ENCODE measurements at regions not wholly inside any gene's neighbourhood (a gene's known extent, or its start where the extent isn't known, plus 50 kb on each side); places are given as distances from the start of the nearest gene placed in this dataset.
"Not testable (repeated sequence)": the region's sequence is repeated elsewhere in the genome, so short reads cannot be mapped to it uniquely, and the experiment has no call there.

- peaks cover 23% of the 10 kb centered on the region for H3K9me3 Mint-ChIP-seq (ENCODE audit: low read depth)
- H3K27me3 Mint-ChIP-seq, result no peaks in the 10 kb centered on the region
- no peak for DNase-seq (ENCODE audit: low spot score, unreplicated experiment)
- TF ChIP-seq CTCF (IDR thresholded peaks at IDR 0.05; ENCODE audit: unreplicated experiment), result no peak
- H3K4me3 Mint-ChIP-seq (ENCODE audit: low read depth), result no peak overlapping the region
- H3K27ac Mint-ChIP-seq, result no peak overlapping the region
- H3K4me1 Mint-ChIP-seq (ENCODE audit: low read depth), result no peaks in the 10 kb centered on the region
- H3K36me3 Mint-ChIP-seq (ENCODE audit: insufficient read depth), result peaks cover 10% of the 10 kb centered on the region
Observed at GRCh38 chr9:65405253-65405652, 120.2 kb upstream of the FOXD4L5 start.

- H3K36me3 Mint-ChIP-seq (ENCODE audit: insufficient read depth), result peaks cover 8% of the 10 kb centered on the region
- peaks cover 17% of the 10 kb centered on the region for H3K9me3 Mint-ChIP-seq (ENCODE audit: low read depth)
- H3K4me3 Mint-ChIP-seq (ENCODE audit: low read depth), result no peak overlapping the region
- H3K27ac Mint-ChIP-seq, result no peak overlapping the region
- TF ChIP-seq CTCF (IDR thresholded peaks at IDR 0.05; ENCODE audit: unreplicated experiment), result no peak
- DNase-seq (ENCODE audit: low spot score, unreplicated experiment), result no peak
- H3K27me3 Mint-ChIP-seq, result no peaks in the 10 kb centered on the region
- no peaks in the 10 kb centered on the region for H3K4me1 Mint-ChIP-seq (ENCODE audit: low read depth)
Observed at GRCh38 chr9:65404232-65405006, 119.4 kb upstream of the FOXD4L5 start.

- no peaks in the 10 kb centered on the region for H3K4me1 Mint-ChIP-seq (ENCODE audit: low read depth)
- H3K27ac Mint-ChIP-seq, result no peak overlapping the region
- H3K36me3 Mint-ChIP-seq (ENCODE audit: insufficient read depth), result peaks cover 8% of the 10 kb centered on the region
- H3K9me3 Mint-ChIP-seq (ENCODE audit: low read depth), result peaks cover 18% of the 10 kb centered on the region
- H3K27me3 Mint-ChIP-seq, result no peaks in the 10 kb centered on the region
- TF ChIP-seq CTCF (IDR thresholded peaks at IDR 0.05; ENCODE audit: unreplicated experiment), result no peak
- H3K4me3 Mint-ChIP-seq (ENCODE audit: low read depth), result no peak overlapping the region
- DNase-seq (ENCODE audit: low spot score, unreplicated experiment), result no peak
Observed at GRCh38 chr9:65403721-65404120, 118.7 kb upstream of the FOXD4L5 start.

GRCh38 chr9:65403072-65403471 lies 118.1 kb upstream of the FOXD4L5 start:
- not testable (repeated sequence) for DNase-seq (ENCODE audit: low spot score, unreplicated experiment); H3K36me3 Mint-ChIP-seq (ENCODE audit: insufficient read depth); H3K4me3 Mint-ChIP-seq (ENCODE audit: low read depth); H3K27ac Mint-ChIP-seq; H3K4me1 Mint-ChIP-seq (ENCODE audit: low read depth); H3K27me3 Mint-ChIP-seq
- peaks cover 17% of the 10 kb centered on the region for H3K9me3 Mint-ChIP-seq (ENCODE audit: low read depth)

GRCh38 chr9:65402206-65402870 lies 117.3 kb upstream of the FOXD4L5 start:
- not testable (repeated sequence) for H3K27ac Mint-ChIP-seq; H3K36me3 Mint-ChIP-seq (ENCODE audit: insufficient read depth); H3K27me3 Mint-ChIP-seq; H3K4me1 Mint-ChIP-seq (ENCODE audit: low read depth); DNase-seq (ENCODE audit: low spot score, unreplicated experiment); H3K4me3 Mint-ChIP-seq (ENCODE audit: low read depth)
- H3K9me3 Mint-ChIP-seq (ENCODE audit: low read depth), result peaks cover 15% of the 10 kb centered on the region

GRCh38 chr9:65401456-65402045 lies 116.5 kb upstream of the FOXD4L5 start:
- H3K4me1 Mint-ChIP-seq (ENCODE audit: low read depth); H3K36me3 Mint-ChIP-seq (ENCODE audit: insufficient read depth); H3K4me3 Mint-ChIP-seq (ENCODE audit: low read depth); DNase-seq (ENCODE audit: low spot score, unreplicated experiment); H3K27ac Mint-ChIP-seq; H3K27me3 Mint-ChIP-seq: not testable (repeated sequence)
- H3K9me3 Mint-ChIP-seq (ENCODE audit: low read depth), result peaks cover 19% of the 10 kb centered on the region

Measured in progenitor cell of endocrine pancreas (in vitro differentiated cells).